NCI-H345 treated with DMSO at 0.1 percent for 48 hours (cell line): ENCODE measurements at regions not wholly inside any gene's neighbourhood (a gene's known extent, or its start where the extent isn't known, plus 50 kb on each side); places are given as distances from the start of the nearest gene placed in this dataset.
"Not testable (repeated sequence)": the region's sequence is repeated elsewhere in the genome, so short reads cannot be mapped to it uniquely, and the experiment has no call there.

ENCODE experiments used
- DNase-seq: peaks from one replicate; lab custom pipeline; 2025; ENCODE audit not compliant: unreplicated experiment; lab: John Stamatoyannopoulos, UW

DNA sequence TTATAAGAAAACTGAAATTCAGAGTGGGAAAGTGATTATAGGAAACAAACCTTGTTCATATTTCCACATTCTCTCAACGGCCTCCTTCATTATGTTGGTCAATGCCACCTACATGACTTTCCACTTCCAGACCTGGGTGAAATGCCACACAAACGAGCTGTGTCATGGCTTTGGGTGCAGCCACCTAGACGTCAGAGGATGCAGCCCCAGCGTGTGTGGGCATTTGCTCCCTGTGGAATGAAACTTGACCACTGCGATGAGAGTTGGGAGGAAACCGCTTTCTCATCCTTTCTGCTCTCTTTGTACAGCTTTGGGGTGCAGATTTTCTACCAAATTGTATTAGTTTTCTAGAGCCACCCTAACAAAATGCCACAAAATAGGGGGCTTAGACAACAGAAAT lies 291.0 kb downstream of the CYRIA start:
- no peak for DNase-seq

DNA sequence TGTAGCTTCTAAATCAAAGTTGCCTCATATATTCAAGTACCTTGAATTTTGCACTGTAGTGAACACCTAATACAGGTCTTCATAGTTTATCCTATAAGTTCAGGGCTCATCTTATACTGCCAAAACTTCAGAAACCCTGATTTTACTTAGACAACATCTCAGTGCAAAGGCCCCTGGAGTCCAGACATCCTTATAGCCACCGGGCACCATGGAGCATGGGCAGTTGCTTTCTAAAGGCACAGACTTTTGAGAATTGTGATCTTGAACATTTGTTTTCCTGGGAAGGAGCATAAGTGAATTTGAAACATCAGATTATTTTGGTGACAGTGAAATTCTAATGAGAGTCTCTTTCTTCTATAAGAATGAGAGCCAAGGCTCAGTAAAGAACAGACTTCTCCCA lies 292.3 kb downstream of the CYRIA start:
- DNase-seq: no peak

DNA sequence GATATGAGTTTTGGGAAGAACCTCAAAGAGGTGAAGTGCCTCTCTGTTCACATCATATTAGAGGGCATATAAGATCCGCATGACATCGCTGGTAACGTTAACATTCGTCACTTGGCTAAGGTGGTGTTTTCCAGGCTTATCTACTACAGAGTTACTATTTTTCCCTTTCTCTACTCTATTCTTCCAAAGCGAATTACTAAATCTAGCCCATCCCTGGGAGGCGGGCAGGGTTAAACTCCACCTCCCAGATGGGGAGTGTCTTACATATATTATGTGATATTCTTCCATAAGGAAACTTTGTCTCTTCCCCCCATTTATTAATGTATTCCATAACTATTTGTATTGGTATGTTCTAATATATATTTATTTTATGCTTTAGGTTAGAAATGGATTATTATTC lies 293.9 kb downstream of the CYRIA start:
- no peak for DNase-seq

DNA sequence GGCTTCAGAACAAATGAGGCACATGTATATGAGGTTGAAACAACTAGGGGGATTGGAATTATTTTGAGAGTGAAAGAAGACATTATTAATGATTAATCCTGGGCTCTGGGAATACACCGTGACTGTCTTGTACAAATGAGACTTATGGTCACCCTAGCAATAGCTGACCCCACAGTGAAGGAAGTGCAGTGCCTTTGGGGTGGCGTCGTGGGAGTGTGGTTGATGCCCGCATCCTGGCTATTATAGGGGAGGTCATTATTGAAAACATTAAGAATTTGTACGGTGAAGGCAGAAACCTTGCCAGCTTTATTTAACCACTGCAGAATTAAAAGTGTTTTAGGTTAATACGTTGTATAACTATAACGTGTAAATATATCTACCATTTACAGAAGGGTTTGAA lies 296.7 kb downstream of the CYRIA start:
- DNase-seq: no peak

DNA sequence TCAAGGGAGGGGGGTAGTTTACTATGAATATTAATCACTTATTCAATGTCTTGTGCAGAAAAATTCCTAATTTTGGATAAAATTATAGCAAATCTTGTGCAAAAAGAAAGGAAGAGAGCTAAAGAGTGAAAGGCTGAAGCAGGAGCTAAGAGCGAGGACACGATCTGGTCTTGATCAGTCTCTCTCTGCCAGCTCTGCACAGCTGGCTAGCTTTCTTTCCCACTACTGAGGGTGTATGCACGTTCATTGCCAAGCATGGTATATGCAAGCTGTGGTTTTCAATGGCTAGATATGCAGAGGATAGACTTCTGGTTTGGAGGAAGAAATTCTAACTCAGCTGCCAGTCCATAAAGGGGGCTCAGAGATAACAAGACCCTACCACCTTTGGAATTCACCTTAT lies 297.3 kb downstream of the CYRIA start:
- no peak for DNase-seq

DNA sequence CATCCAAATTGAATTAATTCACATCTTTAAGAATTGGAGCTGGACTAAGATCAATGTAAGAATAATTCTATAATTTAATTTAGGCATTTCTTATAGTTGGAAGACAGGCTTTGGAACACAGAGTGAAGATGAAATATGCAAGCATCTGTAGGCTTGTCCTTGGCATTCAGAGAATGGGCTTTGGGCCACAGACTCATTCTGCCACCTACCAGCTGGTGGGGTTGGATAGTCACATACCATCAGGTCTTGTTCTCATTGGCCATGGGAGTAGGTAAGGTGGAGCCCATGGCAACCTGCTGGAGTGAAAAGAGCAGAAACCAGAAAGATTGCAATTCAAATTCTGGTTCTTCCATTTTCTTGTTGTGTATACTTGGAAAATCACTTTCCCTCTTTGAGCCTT lies 300.3 kb downstream of the CYRIA start:
- no peak for DNase-seq

DNA sequence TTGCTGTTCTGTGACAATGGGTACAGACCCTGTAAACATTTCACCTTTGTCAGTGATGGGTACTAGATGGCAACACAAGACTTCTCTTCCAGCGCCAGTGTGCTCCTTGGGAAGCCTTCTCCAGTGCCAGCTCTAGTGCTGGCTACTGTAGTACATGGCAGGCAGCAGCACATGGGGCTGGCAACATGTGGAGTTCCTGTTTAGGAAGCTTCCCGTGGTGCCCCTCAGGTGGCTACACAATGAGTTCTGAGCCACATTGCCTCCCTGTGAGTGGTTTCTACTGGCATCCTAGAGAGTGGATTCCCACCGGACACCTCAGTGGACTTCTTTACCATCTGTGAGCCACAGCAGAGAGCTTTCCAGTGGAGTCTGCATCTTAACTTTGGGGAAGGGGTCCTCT lies 302.1 kb downstream of the CYRIA start:
- DNase-seq: no peak

DNA sequence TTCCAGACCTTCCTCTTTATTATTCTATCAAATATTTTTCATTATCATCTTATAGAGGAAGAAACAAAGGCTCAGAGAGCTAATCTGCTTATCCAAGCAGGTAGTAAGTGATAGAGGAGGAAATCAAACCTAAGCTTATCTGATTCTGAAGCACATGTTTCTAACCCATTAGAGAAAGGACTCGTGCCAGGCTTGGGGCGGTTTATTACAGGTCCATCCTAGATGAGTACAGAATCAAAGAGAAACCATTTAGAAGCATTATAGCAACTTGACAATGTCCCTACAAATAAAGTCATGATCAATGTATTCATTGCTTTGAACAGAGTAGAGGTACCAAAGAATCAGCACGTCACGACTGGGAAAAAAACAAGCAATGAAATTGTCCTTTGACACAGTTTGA lies 303.0 kb downstream of the CYRIA start:
- DNase-seq: no peak

DNA sequence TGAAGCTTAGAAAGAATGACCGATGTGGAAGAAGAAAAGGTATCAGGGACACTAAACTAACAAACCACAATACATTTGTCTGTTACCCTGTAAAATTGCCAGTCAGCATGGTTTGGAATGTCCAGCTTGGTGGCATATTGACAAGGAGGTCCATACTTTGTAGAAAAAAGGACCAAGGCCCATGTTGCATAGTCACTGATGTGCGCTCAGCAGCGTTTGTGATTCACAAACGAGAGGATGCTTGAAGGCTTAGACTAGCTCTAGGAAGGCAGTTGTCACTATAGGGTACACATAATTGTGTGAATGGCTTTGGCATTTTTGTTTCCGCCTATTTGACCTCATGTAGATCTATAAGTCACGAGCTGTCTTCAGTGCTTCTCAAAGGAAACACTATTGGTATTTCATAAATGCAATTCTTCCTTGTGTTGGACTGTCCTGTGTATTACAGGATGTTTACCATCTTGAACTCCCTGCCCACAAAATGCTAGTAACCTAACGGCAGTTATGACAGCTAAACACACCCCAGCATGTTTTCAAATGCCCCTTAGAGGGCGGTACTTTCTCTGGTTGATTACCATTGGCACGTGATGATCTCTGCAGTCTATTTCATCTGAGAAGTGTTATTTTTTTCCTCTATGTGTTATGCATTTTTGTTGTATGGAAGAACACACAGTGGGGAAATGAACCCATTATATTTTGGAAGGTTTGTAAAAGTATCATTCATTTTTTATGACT lies 304.2 kb downstream of the CYRIA start:
- no peak for DNase-seq

DNA sequence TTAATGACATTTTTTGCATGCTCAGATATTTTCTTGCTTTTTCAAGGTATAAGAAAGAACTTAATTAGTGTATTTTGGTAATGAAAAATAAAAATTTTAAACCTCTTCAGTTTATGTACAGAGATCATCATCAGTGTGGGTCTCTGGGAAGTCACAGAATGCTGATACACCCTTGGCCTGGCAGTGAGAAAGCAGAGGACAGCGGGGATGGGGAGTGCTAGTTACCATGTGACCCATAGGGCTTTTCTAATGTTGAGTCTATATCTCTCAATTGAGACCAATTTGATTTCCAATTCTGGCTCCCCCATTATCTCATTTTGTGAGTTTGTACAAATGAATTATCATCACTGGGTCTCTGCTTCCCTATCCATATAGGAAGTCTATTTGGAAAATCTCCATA lies 305.7 kb downstream of the CYRIA start:
- no peak for DNase-seq

DNA sequence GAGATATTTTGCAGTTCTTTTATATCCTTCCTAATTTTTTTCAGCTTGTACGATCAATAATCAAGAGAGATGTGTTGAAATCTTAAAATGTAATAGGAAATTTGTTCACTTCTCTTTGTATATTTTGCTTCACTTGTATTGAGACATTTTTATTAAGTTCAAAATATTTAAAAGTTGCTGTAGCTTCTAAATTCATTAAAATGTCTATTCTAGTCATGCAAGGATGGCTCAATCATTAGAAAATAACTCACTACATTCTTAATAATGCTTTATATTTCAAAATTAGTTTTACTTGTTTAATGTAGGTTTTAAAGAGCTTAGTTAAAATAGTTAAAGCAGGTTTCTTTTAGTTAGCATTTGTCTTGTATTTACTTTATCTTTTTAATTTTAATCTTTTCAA lies 308.4 kb downstream of the CYRIA start:
- no peak for DNase-seq

DNA sequence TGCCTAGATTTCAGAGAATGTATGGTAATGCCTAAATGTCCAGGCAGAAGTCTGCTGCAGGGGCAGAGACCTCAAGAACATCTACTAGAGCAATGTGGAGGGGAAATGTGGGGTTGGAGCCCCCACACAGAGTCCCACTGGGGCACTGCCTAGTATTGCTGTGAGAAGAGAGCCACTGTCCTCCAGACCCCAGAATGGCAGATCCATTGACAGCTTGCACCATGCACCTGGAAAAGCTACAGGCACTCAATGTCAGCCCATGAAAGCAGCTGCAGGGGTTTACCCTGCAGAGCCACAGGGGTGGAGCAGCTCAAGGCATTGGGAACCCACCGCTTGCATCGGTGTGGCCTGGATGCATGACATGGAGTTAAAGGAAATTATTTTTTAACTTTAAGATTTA lies 314.1 kb downstream of the CYRIA start:
- no peak for DNase-seq

DNA sequence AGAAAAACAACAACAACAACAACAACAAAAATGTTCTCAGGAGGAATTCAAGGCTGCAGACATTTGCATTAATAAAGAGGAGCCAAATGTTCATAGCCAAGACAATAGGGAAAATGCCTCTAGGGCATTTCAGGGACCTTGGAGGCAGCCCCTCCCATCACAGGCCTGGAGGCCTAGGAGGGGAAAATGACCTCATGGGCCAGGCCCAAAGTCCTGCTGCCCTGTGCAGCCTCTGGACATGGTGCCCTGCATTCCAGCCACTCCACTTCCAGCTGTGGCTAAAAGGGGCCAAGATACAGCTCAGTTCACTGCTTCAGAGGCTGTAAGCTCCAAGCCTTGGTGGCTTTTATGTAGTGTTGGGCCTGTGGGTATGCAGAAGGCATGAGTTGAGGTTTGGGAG lies 314.5 kb downstream of the CYRIA start:
- DNase-seq: no peak

DNA sequence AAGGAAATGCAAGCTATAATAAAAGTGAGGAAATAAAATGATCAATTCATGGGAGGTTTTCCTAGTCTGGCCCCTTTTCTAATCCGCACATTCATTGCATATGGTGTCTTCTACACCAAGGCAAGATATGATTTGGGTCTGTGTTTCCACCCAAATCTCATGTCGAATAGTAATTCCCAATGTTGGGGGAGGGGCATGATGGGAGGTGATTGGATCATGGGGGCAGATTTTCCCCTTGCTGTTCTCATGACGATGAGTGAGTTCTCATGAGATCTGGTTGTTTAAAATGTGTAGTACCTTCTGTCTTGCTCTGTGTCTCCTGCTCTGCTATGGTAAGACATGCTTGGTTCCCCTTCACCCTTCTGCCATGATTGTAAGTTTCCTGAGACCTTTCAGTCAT lies 315.4 kb downstream of the CYRIA start:
- DNase-seq: no peak

DNA sequence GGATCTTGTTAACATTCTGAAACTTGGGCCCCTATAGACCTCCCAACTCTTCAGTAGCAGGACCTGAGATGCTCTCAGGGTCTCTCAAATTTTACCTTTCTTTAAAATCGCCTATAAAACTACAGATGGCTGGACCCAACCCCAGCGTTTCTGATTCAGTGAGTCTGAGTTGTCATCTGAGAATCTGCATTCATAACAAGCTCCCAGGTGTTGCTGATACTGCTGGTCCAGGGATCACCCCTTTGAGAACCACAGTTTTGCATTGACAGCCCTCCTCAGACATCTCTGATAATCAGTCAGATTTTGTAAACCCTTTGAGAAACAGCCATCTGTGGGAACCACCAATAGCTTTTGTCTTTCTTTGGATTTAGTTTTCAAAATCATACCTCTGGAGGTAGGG lies 315.8 kb downstream of the CYRIA start:
- no peak for DNase-seq

DNA sequence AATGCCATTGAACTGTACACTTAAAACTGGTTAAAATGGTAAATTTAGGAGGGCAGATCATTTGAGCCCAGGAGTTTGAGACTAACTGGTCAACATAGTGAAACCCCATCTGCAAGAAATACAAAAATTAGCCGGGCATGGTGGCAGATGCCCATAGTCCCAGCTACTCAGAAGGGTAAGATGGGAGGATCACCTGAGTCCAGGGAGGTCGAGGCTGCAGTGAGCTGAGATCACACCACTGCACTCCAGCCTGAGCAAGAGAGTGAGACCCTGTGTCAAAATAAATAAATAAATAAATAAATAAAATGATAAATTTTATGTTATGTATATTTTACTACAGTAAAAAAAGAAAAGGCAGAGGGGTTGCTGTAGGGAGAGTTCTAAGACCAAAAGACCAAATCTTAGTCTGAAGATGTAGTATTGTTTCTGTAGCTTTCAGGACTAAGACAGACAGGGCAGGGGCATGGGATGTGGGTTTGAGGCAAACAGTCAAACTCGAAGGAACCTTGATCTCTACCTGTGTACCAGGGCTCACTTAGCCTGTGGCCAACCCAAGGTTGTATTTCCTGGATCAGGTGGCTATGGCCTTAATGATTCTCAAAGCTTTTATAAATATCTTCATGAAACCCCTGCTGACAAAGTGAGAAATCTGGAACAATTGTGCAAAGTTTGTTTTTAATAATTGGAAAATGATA lies 316.7 kb downstream of the CYRIA start:
- no peak for DNase-seq

DNA sequence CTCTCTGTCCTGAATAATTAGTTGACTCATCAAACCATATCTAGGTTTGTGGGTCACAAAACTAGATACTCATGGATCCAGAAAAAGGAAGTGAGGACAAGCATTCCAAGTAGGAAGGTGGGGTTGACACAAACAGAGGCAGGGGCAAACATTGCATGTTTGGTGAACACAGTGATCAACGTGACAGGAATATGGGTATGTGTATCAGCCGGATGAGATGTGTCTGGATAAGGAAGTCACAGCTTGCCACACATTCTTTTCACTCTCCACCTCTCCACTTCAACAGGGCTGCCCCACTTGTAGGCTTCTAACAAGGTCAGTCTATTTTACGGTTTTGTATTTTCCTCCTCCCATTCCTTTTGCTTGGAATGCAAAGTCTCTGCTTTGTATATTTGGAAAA lies 319.0 kb downstream of the CYRIA start:
- DNase-seq: no peak

DNA sequence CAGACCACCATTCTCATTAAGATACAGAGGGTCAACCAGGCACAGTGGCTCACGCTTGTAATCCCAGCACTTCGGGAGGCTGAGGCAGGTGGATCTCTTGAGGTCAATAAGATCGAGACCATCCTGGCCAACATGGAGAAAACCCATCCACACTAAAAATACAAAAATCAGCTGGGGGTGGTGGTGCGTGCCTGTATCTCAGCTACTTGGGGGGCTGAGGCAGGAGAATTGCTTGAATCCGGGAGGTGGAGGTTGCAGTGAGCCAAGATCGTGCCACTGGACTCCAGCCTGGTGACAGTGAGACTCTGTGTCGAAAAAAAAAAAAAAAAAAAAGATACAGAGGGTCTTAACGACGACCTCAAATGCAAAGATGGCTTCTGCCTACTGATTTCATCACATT lies 320.4 kb downstream of the CYRIA start:
- DNase-seq: not testable (repeated sequence)

DNA sequence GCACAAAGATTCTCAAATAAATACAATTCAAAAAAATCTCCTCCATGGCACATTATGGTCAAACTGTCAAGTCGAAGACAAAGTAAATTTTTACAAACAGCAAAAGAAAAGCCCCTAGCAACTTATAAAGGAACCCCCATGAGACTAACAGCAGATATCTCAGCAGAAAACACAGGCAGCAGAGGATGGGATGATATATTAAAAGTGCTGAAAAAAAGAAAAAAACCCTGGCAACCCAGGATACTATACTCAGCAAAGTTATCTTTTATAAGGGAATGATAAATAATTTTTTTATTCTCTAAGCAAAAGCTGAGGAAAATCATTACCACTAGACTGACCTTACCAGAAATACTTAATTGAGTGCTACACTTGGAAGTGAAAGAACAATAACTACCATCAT lies 326.4 kb downstream of the CYRIA start:
- DNase-seq: no peak

DNA sequence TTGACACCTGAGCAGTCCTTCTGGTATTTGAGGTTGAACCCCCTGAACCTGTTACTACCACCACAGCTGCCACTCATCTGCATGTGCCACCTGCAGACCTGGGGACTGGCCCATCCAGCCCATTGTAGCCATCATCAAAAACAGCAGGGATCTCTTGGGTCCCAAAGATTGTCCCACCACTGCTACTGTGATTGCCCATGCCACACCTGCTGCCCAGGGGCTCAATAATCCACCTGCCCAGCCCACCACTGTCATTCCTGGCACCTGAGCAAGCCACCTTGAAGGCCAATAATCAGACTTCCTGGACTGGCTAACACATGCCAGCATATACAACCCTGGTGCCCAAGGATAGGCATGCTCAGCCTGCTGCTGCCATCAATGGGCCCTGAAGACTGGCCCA lies 327.6 kb downstream of the CYRIA start:
- DNase-seq: no peak

DNA sequence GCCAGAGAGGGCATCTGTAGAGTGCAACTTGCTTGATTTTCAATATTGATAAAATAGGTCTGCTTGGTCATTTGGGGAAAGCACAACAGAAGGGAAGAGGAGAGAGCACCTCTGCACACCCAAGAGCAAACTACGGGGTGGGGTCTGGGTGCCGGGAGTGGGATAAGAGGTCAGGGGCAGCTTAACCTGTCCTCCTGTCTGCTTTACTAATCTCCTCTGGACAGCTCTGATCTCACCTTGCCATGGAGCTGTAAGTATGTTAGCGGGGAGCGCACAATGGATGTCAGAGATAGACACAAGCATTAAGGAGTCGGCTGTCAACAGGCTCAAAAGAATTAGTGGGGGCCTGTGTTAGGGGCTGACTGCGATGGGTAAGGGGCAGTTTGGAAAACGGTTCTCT lies 328.7 kb downstream of the CYRIA start:
- no peak for DNase-seq

DNA sequence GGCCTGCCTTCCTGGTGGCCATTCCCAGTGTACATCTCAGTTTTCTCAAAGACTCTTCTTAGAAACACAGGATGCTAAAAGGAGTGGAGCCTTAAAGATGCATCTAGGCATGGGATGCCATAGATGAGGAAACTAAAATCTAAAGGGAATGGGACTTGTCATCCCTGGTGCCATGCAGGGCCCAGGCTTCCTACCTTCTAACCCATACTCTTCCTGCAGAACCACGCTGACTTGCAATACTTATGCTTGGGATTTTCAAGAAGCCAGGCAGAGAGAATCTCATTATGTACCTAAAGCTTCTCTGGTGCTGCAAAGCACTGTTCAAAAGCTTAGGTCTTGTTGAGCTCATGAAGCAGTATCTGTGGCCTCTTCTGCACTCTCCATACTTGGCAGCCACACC lies 329.1 kb downstream of the CYRIA start:
- DNase-seq: no peak

DNA sequence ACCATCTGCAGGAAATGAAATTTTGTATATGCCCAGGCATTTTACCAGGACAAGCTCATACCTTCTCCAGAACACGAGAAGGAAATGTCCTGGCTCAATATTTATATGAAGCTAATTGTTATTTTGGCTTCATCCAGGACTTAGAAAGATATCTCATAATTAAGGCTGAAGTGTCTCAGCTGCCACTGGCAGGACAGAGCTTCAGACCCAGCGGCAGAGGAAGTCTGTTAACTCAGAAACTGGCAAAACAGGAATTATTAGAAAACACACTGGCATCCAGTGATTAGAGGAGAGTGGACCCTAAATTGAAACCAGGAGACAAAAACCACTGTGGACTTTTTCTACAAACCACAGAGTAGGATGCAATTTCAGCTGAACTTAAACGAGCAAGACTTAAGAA lies 329.7 kb downstream of the CYRIA start:
- DNase-seq: no peak
